ENCODE measurements at regions not wholly inside any gene's neighbourhood (a gene's known extent, or its start where the extent isn't known, plus 50 kb on each side); places are given as distances from the start of the nearest gene placed in this dataset.

DNA sequence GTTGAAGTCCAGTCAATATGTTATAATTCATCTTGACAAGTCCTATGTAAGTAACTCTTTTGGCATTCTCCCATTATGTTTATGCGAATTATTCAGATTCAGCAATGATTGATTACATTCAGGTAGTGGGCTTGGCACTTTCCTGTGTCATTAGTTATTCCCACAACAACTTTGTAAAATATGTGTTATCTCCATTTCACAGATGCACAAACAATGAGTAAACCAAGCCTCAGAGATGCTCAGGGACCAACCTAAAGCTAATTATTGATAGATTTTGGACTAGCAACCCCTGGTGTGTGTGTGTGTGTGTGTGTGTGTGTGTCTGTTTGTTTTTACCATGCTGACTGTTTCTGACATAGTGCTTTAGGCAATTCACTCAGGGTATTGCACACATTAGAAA, 371.1 kb upstream of the C1orf87 start:
- TF ChIP-seq, protein P1, sequence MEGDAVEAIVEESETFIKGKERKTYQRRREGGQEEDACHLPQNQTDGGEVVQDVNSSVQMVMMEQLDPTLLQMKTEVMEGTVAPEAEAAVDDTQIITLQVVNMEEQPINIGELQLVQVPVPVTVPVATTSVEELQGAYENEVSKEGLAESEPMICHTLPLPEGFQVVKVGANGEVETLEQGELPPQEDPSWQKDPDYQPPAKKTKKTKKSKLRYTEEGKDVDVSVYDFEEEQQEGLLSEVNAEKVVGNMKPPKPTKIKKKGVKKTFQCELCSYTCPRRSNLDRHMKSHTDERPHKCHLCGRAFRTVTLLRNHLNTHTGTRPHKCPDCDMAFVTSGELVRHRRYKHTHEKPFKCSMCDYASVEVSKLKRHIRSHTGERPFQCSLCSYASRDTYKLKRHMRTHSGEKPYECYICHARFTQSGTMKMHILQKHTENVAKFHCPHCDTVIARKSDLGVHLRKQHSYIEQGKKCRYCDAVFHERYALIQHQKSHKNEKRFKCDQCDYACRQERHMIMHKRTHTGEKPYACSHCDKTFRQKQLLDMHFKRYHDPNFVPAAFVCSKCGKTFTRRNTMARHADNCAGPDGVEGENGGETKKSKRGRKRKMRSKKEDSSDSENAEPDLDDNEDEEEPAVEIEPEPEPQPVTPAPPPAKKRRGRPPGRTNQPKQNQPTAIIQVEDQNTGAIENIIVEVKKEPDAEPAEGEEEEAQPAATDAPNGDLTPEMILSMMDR (conservative IDR thresholded peaks at IDR 0.05; ENCODE audit: low read depth, low read length) = no peak
- TF ChIP-seq EZH2 (IDR thresholded peaks at IDR 0.05; ENCODE audit: borderline replicate concordance, low read depth, low read length, poor library complexity, severe bottlenecking) = no peak

All from A673 (cell line).